ENCODE measurements at regions not wholly inside any gene's neighbourhood (a gene's known extent, or its start where the extent isn't known, plus 50 kb on each side); places are given as distances from the start of the nearest gene placed in this dataset.

DNA sequence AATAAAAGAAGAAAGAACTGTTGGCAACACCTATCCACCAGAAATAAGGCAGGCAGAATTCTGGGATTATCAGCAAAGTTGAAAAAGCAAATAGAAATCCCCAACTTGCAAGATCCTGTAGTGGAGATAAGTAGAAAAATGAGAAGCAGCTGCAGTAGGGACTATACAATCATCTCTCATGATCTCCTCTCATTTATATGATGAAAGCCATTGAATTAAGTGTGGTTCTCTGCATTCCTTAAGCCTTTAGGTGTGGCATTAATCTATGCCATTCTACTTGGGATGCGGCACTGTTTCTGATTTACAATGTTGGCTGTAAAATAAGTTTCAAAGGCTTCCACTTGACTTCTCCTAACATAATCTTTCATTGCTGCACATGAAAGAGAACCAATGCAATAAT lies 869.8 kb downstream of the TRAM1L1 start:
- intact Hi-C loops (cut with micrococcal nuclease; ENCODE audit: unreplicated experiment) (no loop called here), in situ Hi-C loops (cut with HindIII; ENCODE audit: extremely low pct_ligation_motif_present, low pct_unique_long_range_greater_than_20kb) (no loop called here)
- POLR2A ChIA-PET: no interaction called here
- no peak overlapping the region for H2AFZ ChIP-seq (ENCODE audit: low read length)
- H3K79me2 ChIP-seq (ENCODE audit: insufficient read depth, low read length): no peaks in the 10 kb centered on the region
- no peak overlapping the region for H3K9ac ChIP-seq (ENCODE audit: insufficient read depth, low read depth, low read length)
- FAIRE-seq (no peak), ATAC-seq (no peak), DNase-seq (ENCODE audit: low spot score) (no peak)
- H3K4me1 ChIP-seq (ENCODE audit: insufficient read depth, low read length): no peaks in the 10 kb centered on the region
- no TSS peak for BruUV-seq (replicated peaks)
- no peaks in the 10 kb centered on the region for H3K27me3 ChIP-seq (ENCODE audit: control insufficient read depth in 1 of 2, insufficient read depth in 2 of 2, low read length in 2 of 2)
- CTCF ChIA-PET (ENCODE audit: low intra/inter-chr PET ratio, low total read pairs): no interaction called here
- H3K9me3 ChIP-seq (ENCODE audit: low read length): no peaks in the 10 kb centered on the region
- H3K4me3 ChIP-seq (replicated peaks in 1 of 3; ENCODE audit: insufficient read depth in 1 of 3, low read depth in 2 of 3, low read length in 3 of 3): no peak overlapping the region
- no peaks in the 10 kb centered on the region for H4K20me1 ChIP-seq (ENCODE audit: insufficient read depth, low read length)
- H3K36me3 ChIP-seq (replicated peaks in 1 of 2; ENCODE audit: control insufficient read depth in 1 of 2, insufficient read depth in 2 of 2, low read length in 2 of 2): no peaks in the 10 kb centered on the region
- WGBS (ENCODE audit: low lambda C conversion rate): 53% methylated on average over 1 of the region's 1 CpG
- H3K27ac ChIP-seq (ENCODE audit: extremely low read length, insufficient read depth, low read length): no peak overlapping the region
- no peak for TF ChIP-seq ISX (CRISPR knock-in tag; conservative IDR thresholded peaks at IDR 0.05)
- no peak for TF ChIP-seq SAP130 (CRISPR knock-in tag; IDR thresholded peaks at IDR 0.05; ENCODE audit: low read depth)
- no peak for TF ChIP-seq ZNF574 (CRISPR knock-in tag; IDR thresholded peaks at IDR 0.05)
- TF ChIP-seq FOXO1 (CRISPR knock-in tag; IDR thresholded peaks at IDR 0.05): no peak
- TF ChIP-seq ZNF567 (CRISPR knock-in tag; IDR thresholded peaks at IDR 0.05; ENCODE audit: borderline replicate concordance): no peak
- no peak for TF ChIP-seq ZNF788 (CRISPR knock-in tag; IDR thresholded peaks at IDR 0.05; ENCODE audit: borderline replicate concordance)
- no peak for TF ChIP-seq ZHX2 (IDR thresholded peaks at IDR 0.05; ENCODE audit: low read depth)
- TF ChIP-seq ZHX2 (CRISPR knock-in tag; IDR thresholded peaks at IDR 0.05; ENCODE audit: borderline replicate concordance): no peak
- no peak overlapping the region for H3K4me2 ChIP-seq (ENCODE audit: low read depth, low read length)

Measured in HepG2 (cell line).